Cardiac fibroblast (primary cell): ENCODE measurements at regions not wholly inside any gene's neighbourhood (a gene's known extent, or its start where the extent isn't known, plus 50 kb on each side); places are given as distances from the start of the nearest gene placed in this dataset.

ENCODE experiments used
- DNase-seq, 2 donors: peaks; one replicate each; pipeline versions ENCODE4 v3.0.0 to v3.0.0-alpha.2; 2010; ENCODE audit warnings: low read depth in 2 of 2
- H3K4me3 ChIP-seq, 2 donors: replicated peaks in 1 of 2; 1 replicate in 1 of 2; 2 replicates in 1 of 2; pipeline ENCODE4 v1.5.1; 2011; ENCODE audit warnings: low read depth in 2 of 2, low read length in 2 of 2, mild to moderate bottlenecking in 2 of 2, moderate library complexity in 1 of 2
- CTCF ChIP-seq: IDR thresholded peaks from one replicate; pipeline ENCODE4 v1.5.1; 2011; ENCODE audit warnings: low read depth, mild to moderate bottlenecking, low read length, inconsistent platforms

- H3K4me3 ChIP-seq, result no peak overlapping the region
- no peak for TF ChIP-seq CTCF
- no peak for DNase-seq
Measured at GRCh38 chr13:111468037-111468959, 147.9 kb downstream of the TEX29 start.

- no peak for TF ChIP-seq CTCF
- no peak for DNase-seq
- H3K4me3 ChIP-seq, result no peak overlapping the region
Measured at GRCh38 chr13:111469450-111469849, 149.0 kb downstream of the TEX29 start.

- no peak for DNase-seq
- TF ChIP-seq CTCF, result no peak
- H3K4me3 ChIP-seq, result no peak overlapping the region
Measured at GRCh38 chr13:111469916-111470506, 149.6 kb downstream of the TEX29 start.

GRCh38 chr13:111470933-111471332, 150.5 kb downstream of the TEX29 start:
- H3K4me3 ChIP-seq, result no peak overlapping the region
- DNase-seq, result no peak
- no peak for TF ChIP-seq CTCF

- no peak for TF ChIP-seq CTCF
- no peak overlapping the region for H3K4me3 ChIP-seq
- DNase-seq, result no peak
Measured at GRCh38 chr13:111472083-111472482, 151.6 kb downstream of the TEX29 start.

GRCh38 chr13:111472559-111473460, 152.4 kb downstream of the TEX29 start:
- H3K4me3 ChIP-seq, result no peak overlapping the region
- no peak for DNase-seq
- no peak for TF ChIP-seq CTCF
